ENCODE measurements at regions not wholly inside any gene's neighbourhood (a gene's known extent, or its start where the extent isn't known, plus 50 kb on each side); places are given as distances from the start of the nearest gene placed in this dataset.
"Not testable (repeated sequence)": the region's sequence is repeated elsewhere in the genome, so short reads cannot be mapped to it uniquely, and the experiment has no call there.

DNA sequence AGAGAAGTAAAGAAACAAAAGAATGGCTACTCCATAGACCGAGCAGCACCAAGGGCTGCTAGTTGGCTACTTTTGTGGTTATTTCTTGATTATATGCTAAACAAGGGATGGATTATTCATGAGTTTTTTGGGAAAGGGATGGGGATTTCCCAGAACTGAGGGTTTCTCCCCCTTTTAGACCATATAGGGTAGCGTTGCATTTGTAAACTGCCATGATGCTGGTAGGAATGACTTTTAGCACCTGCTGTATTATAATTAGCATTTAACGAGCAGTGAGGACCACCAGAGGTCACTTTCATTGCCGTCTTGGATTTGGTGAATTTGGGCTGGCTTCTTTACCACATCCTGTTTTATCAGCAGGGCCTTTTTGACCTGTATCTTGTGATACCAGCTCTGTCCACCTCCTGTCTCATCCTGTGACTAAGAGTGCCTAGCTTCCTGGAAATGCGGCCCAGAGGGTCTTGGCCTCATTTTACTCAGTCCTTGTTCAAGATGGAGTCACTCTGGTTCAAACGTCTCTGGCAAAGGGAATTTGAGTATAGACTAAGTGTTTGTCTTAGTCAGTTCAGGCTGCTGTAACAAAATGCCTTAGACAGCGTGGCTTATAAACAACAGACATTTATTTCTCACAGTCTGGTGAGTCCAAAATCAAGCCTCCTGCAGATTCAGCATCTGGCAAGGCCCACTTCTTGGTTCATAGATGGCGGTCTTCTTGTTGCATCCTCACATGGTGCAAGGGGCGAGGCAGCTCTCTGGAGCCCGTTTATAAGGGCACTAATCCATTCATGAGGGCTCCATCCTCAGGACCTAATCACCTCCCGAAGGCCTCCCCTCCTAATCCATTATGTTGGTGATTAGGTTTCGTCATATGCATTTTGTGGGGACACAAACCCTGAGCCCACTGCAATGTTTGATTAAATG lies 348.3 kb upstream of the SFSWAP start:
- no peak for DNase-seq (ENCODE audit: low read depth)

DNA sequence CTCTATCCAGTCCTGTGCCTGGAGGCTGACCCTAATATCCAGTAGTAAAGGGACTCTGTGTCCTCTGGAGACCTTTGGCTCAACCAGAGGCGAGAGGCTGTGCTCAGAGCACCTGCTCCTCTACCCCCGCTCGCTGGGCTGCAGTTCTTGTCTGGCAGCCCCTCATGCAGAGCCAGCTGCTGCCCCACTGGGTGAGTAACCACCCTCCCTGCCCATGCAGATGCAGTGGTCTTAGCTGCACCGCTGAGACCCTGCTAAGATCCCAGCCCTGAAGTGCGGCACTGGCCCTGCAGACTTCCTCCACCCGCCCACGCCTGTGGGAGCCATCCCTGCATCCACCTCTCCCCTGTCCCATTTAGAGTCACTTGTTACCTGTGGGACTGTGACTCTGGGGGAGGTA lies 347.5 kb upstream of the SFSWAP start:
- no peak for DNase-seq (ENCODE audit: low read depth)

DNA sequence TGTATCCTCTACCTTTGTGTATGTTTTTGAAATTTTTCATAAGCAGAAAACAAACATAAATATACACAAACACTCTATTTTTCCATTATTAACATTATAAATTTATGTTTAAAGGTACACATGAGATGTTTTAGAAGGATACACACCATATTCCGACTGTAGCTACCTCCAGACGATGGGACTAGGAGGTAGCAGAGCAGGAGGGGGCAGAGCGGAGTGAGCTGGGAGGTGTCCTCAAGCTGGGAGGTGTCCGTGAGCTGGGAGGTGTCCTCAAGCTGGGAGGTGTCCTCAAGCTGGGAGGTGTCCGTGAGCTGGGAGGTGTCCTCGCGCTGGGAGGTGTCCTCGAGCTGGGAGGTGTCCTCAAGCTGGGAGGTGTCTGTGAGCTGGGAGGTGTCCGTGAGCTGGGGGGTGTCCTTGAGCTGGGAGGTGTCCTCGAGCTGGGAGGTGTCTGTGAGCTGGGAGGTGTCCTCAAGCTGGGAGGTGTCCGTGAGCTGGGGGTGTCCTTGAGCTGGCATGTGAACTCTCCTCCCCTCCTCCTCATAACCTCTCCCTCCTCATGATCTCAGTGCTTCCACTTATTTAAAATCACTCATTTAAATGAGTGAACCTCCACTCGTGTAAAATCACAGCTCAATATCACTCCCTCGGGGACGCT lies 346.9 kb upstream of the SFSWAP start:
- no peak for DNase-seq (ENCODE audit: low read depth)

DNA sequence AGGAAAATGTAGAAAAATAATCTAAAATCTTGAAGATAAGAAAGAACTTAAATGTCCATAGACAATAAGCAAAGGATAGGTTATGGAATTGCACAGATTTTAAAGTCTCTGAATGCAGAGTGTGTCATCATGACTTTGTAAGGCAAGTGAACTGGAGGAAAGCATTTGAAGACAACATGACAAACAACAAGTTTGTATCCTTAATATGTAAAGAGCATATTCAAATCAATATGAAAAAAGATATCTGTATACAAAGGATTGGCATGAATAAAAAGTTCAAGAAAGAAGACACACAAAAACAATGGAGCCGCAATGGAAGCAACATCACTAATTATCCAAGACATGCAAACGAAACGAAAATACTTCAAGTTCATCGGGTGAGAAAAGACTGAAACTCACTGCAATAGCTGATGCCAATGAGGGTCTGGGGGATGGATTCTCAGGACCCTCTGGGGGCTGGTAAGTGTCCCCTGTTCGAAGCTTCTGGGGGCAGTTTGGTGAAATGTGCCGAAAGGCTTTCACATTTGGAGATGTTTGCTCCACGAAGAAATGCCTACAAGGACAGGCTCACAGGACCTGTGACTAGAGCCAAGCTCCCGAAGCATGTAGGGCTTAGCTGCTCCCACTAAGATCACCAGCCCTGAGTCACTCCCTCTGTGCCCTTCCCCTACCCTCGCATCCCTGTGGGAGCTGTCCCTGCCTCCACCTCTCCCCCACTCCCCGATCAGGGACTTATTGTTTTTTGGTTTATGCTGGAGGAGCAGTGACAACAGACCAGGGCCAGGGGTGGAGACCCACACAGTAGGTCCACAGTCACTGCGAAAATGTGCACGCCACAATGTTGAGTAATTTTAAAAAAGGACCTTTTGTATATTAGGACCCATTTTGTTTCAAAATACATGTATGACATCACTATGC lies 345.7 kb upstream of the SFSWAP start:
- DNase-seq (ENCODE audit: low read depth): no peak

DNA sequence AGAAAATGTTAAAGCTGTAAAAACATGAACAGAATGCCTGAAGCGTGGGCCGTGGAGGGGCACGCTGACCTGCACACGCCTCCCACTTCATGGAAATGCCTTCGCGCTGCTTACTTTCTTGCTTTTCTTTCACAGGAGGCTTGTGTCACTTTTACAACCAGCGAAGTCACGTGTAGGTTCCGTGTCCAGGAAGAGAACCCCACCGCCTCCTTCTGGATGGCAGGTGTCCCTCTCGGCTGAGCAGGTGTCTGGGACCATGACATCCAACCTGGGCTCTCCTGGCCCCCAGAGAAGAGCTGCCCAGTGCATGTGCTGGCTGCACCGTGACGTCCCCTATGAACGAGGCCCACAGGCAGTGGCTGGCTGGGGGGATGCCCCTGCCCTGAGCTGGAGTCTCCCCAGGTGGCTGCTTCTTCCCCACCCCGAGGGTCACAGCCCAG lies 345.0 kb upstream of the SFSWAP start:
- no peak for DNase-seq (ENCODE audit: low read depth)

DNA sequence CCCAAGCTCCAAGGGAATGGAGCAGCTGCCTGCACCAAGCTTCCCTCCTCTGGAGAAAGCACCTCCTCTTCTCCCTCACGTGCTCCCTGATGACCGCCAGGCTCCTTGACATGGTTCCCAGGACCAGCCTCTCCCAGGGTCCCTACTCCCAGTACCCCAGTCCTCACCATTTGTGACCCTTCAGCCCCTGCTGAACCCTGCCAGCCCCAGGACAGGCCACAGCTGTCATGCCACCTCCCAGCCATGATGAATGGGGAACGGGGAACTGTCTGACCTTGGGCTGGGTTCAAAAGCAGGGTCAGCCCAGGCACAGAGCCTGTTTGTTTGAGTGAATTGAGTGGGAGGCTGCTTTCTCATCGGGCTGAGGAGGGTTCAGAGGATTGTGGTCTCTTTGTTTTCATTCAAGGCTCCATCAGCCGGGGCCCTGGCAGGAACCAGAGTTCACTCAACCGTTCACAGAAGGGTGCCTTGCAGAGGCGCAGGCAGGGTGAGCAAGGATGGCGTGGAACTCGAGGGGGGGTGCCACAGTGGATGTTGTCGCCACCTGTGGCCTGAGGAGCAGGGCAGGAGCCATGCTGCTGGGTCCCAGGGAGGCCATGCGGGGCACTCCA lies 344.5 kb upstream of the SFSWAP start:
- no peak for DNase-seq (ENCODE audit: low read depth)

DNA sequence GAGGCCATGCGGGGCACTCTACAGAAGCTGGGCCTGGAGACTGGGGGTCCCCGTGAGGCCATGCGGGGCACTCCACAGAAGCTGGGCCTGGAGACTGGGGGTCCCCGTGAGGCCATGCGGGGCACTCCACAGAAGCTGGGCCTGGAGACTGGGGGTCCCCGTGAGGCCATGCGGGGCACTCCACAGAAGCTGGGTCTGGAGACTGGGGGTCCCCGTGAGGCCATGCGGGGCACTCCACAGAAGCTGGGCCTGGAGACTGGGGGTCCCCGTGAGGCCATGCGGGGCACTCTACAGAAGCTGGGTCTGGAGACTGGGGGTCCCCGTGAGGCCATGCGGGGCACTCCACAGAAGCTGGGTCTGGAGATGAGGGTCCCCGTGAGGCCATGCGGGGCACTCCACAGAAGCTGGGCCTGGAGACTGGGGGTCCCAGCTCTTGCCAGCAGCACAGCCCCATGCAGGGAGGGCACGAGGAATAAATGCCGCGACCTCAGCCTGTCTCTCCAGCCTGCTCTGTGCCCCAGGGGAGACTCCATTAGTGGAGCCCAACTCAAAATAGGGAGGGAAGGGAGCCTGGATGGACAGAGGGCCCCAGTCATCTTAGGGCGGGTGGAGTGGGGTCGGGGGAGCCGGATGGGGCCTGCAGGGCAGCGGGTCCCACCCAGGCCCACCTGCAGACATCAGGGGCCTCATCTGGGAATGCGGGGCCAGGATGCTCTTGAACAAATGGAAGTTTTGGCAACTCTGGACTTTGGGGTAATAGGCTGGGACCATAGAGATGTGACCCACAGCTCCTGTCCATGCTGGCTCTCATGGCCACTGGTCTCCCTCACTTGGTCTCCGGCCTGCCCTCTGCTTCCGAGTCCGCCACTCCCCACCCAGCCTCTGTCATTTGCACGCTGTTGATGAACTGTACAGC lies 343.6 kb upstream of the SFSWAP start:
- DNase-seq (ENCODE audit: low read depth): not testable (repeated sequence)

DNA sequence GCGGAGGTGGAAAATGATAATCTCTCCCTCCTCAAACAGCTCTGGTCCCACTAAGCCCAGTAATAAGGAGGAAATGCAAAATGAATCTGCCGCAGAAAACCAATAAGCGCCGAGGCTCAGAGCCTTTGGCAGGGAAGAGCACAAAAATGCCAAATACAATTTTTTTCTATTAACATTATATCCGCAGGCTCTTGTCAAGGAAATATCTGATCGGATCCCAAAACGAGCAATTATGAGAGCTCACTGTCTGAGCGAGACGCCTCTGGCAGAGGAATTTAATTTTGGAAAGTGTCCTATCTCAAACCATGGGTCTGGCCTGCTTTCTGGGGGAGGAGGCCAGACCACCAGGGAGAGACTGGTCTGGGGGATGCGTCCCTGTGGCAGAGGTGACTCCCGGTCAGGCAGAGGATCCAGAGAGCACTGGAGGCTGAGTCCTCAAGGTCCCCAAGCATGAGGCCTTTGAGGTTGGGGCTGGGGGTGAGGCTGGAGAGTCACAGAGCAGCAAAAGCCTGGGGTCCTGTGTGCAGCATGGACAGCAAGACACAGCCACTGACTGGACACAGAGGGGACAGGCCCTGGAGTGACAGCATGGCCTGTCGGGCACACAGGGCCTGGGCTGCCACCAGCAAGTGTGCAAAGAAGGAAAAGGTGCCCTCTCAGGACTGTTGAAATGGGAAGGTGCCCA lies 342.8 kb upstream of the SFSWAP start:
- DNase-seq (ENCODE audit: low read depth): no peak

DNA sequence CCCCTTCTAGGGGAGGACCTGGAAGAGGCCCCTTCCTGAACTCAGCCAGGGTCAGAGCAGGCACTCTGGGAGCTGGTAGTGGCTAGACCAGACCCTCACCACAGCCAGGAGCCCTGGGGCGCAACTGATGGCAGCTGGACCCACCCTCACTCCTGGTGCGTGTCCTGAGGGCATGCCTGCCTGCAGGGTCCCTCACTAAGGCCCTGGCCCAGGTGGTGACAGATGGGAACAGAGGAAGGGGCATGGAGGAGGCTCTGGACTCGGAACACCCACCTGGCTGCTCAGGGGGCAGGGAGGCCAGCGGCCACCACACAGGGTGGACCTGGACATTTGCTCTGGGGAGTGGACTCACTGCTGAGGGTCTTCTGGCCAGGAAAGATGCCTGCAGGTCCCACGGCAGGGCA lies 342.2 kb upstream of the SFSWAP start:
- DNase-seq (ENCODE audit: low read depth): no peak

DNA sequence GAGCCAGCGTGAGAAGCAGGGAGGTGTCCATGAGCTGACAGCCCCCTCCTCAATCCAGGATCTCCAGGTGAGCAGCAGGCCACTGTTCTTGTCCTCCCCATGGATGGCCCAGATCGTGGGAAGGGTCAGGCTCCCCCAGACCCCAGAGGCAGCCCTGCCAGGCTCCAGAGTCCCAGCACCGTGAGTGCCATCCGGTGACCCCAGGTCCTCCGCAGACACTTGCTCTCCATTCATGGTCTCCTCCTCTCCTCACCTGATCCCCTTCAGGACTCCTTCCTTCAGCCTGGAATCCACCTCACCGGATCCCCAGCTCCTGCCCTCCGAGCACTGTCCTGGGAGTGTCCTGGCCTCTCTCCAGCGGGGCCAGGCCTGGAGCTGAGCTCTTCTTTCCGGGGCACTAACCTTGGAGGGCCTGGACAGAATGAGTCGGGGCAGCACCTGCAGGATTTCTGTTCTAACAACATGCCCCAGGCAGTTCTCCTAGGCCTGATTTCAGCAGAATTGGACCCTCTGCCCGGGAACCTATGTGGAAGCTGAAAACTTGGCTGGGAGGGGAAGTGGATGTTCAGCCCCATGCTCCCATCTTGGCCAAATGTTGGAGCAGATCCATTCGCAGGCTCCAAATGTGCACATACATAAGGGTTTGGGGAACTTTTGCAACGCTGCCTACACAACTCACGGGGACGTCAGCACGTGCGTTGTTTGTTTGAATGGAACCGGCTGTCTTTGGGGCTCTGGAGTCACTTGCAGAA lies 341.6 kb upstream of the SFSWAP start:
- DNase-seq (ENCODE audit: low read depth): no peak

DNA sequence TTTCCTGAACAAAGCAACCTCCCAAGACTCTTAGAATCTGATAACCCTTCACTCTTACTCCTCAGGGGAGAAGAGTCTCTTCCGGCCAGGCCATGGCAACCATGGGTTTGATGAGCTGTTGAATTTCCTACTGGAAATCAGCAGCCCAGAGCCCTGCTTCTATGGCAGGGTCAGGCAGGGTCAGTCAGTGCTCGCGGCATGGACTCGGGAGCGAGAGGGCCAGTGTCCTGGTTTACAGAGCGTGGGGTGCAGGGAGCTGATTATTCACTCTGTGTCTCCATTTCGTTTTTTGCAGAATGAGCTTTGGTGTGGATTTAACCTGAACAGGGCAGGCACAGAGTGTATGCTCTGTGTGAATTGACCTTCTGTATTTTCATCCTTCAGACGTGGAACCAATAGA lies 340.6 kb upstream of the SFSWAP start:
- no peak for DNase-seq (ENCODE audit: low read depth)

DNA sequence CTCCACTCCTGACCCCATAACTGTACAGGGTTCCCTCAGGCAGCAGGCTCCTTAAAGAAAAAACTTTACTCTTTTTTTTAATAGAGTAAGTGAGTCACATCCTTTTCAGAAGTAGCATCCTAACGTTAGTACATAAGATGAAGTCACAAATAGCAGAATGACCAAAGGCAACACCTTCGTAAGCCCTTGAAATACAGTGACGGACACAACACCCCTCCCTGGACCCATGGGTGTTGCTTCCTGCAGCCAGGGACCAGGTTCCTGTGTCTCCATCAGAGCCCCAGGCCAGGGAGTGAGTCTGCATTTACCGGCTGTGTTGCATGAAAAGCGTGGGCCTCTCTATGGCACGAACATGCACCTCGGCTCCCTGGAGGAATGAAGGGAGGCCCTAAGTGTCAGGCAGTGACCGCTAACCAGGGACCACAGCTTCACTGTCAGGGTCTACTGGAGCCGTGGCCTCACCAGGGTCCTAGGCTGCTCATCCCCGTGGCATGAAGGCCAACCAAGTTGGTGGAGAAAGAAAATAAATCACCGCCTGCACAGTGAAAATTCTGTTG lies 340.0 kb upstream of the SFSWAP start:
- DNase-seq (ENCODE audit: low read depth): no peak

DNA sequence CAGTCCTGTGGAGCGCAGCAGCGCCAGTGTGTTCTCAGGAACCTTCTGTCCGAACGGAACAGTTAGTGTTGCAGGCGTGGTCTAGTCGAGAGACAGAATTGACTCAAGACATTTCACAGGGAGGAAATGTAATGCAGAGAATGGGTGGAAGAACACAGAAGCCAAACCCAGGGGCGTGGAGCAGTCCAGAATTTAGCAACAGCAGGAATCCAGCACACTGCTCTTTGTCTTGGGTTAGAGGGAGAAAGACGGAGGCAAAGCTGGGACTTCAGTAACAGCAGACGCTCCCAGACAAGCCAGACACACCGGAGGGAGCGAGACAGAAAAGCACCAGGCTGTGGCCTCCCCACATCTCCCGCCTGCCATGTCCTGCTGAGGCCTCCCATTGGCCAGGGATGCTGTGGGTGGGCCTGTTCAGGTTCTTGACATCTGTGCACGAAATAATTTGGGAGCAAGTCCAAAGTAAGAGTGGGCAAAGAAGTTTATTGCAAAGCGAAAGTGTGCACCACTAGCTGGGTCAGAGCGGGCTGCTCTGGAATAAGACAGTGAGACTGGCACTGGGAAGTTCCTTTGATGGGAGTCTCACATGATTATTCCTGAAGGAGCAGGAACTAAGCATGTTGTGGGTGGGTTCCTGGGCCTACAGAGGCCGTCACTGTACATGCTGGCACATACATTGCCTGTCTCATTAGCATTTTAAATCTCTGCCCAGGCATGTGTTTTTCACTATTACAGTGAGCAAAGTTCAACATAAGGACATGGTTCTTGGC lies 339.3 kb upstream of the SFSWAP start:
- DNase-seq (ENCODE audit: low read depth): no peak

DNA sequence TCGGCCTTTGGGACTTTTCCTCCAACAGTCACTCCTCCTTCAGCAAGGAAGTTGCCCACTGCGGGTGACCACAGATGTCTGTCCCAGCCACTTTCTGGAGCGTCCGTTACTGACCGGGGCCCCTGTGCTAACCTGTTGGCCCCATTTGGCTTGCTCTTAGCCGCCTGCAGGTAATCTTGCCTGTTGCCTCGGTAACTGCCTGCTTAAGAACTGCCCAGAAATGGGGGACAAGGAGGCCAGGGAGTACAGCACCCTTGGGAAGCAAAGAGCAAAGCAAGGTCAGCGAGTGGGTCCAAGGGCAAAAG lies 338.8 kb upstream of the SFSWAP start:
- no peak for DNase-seq (ENCODE audit: low read depth)

DNA sequence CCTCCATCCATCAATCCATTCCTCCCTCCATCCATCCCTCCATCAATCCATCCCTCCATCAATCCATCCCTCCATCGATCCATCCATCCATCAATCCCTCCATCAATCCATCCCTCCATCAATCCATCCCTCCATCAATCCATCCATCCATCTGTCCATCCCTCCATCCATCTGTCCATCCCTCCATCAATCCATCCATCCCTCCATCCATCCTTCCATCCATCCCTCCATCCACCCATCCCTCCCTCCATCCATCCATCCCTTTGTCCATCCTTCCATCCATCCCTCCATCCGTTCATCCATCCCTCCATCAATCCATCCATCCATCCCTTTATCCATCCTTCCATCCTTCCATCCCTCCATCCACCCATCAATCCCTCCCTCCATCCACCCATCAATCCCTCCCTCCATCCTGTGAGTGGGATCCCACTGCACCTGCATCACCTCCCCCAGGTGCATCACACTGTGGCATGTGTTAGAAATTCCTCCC lies 338.1 kb upstream of the SFSWAP start:
- DNase-seq (ENCODE audit: low read depth): no peak

DNA sequence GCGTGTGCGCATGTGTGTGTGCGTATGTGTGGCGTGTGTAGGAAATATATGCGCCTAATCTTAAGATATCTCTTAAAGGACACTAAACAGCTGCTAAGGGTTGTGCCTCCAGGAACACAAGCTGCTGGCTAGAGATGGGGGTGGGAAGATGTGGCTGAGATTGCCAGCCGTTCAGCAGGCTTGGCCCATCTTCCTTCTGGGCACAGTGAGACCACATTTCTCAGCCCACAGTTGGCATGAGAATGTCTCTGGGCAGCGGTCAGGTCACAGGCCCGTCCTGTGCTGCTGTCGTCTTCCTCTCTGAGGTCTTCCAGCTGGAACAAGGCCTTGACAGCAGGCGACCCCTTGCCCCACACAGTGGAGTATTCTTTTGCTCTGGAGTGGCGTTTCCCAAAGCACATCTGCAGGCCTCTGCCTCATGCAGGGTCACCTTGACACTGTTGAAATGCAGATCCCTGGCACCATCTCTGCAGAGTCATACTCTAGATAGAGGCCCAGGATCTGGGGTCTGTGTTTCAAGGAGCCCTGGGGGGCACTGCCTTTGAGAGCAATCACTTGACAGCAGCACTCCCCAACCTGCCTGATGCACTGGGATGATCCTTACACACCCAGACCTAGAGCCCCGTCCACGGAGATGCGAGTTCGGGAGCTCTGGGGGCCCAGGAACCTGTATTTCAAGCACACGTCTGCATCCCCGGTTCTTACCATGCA lies 335.5 kb upstream of the SFSWAP start:
- DNase-seq (ENCODE audit: low read depth): no peak

DNA sequence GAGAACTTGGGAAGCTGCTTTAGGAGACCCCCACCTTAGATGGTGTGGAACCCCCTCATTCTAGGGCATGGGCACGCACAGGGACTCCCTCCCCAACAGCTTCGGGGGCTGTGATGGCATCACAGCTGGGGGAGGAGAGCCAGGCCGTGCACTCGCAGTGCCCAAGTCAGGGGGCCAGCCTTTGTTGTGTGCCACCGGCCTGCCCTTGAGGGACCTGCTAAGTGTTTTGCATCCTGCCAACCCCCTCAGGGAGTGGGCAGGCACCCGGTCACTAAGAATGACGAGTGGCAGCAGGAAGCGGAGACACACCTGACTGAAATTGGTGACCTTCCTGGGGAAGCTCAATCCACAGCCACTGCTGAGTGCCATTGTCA lies 334.9 kb upstream of the SFSWAP start:
- no peak for DNase-seq (ENCODE audit: low read depth)

Data from iris pigment epithelial cell (primary cell).